ENCODE measurements at regions not wholly inside any gene's neighbourhood (a gene's known extent, or its start where the extent isn't known, plus 50 kb on each side); places are given as distances from the start of the nearest gene placed in this dataset.

DNA sequence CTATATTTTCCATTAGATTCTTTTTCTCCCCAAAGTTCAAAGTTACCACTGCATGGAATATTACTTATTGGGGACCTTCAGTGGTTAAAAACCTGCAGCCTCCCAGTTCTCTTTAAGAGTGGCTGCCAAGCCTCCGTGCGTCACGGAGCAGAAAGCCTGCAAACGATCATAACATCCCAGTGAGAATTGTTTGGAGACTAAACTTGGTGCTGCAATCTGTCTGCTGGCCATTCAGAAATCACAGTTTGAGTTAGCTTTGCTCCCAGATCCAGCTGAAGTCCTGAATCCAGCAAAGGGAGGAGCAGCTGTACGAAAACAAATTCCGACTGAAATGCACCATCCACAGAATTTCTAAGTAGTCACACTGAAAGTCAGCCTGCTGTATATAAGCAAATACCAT, 213.5 kb upstream of the PDE10A start:
- Histone ChIP-seq H3K27me3 (ENCODE audit: control insufficient read depth, insufficient read depth, low read length) (no peaks in the 10 kb centered on the region), H3K36me3 (ENCODE audit: control insufficient read depth, insufficient read depth, low read length) (no peaks in the 10 kb centered on the region), H3K4me3 (ENCODE audit: low read depth, low read length) (no peak overlapping the region)
- POLR2A ChIA-PET, result no interaction called here
- CTCF ChIA-PET, result interaction anchor here (1.7 kb wide), 1 partner anchor 230 kb away, joined by 7 read pairs; no protein-coding TSS in a partner anchor
- DNase-seq (ENCODE audit: low read depth), result no peak
- TF ChIP-seq CTCF (IDR thresholded peaks at IDR 0.05; ENCODE audit: insufficient read depth, low read depth, low read length), result no peak

- CTCF ChIA-PET, result no interaction called here
- no peak for TF ChIP-seq CTCF (IDR thresholded peaks at IDR 0.05; ENCODE audit: insufficient read depth, low read depth, low read length)
Measured at GRCh38 chr6:165875946-165876345, 212.9 kb upstream of the PDE10A start.

GRCh38 chr6:165873976-165874375, 210.9 kb upstream of the PDE10A start:
- ChIA-PET CTCF (interaction anchor here (0.6 kb wide), 1 partner anchor 678 kb away, joined by 3 read pairs; no protein-coding TSS in a partner anchor), POLR2A (no interaction called here)
- no peaks in the 10 kb centered on the region for H3K27me3 ChIP-seq (ENCODE audit: control insufficient read depth, insufficient read depth, low read length)
- H3K36me3 ChIP-seq (ENCODE audit: control insufficient read depth, insufficient read depth, low read length), result no peaks in the 10 kb centered on the region
- H3K4me3 ChIP-seq (ENCODE audit: low read depth, low read length), result no peak overlapping the region
- DNase-seq (ENCODE audit: low read depth), result no peak
- no peak for TF ChIP-seq CTCF (IDR thresholded peaks at IDR 0.05; ENCODE audit: insufficient read depth, low read depth, low read length)

More at GRCh38 chr6:165875946-165876345, 212.9 kb upstream of the PDE10A start:
- H3K4me3 ChIP-seq (ENCODE audit: low read depth, low read length), result no peak overlapping the region
- H3K27me3 ChIP-seq (ENCODE audit: control insufficient read depth, insufficient read depth, low read length), result no peaks in the 10 kb centered on the region
- no peak for DNase-seq (ENCODE audit: low read depth)
- POLR2A ChIA-PET, result no interaction called here
- no peaks in the 10 kb centered on the region for H3K36me3 ChIP-seq (ENCODE audit: control insufficient read depth, insufficient read depth, low read length)

DNA sequence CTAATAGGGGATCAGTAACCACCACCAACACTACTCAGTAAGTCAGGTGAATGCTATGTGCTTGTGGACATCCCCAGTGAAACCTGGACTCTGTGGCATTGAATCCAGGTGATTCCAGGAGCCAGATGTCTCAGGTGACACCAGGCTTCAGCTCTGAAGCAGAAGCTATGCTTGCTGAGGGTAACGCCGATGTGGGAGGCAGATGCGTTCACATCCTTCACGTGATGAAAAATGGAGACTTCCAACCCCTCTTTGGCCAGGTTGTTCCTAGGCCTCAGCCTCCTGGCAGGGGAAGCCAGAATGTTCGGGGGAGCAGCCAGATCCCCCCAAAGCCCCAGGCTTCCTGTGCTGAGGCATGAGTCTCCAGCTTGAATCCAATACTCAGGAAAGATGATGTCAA, 209.8 kb upstream of the PDE10A start:
- CTCF ChIA-PET, result no interaction called here
- DNase-seq (ENCODE audit: low read depth), result no peak

DNA sequence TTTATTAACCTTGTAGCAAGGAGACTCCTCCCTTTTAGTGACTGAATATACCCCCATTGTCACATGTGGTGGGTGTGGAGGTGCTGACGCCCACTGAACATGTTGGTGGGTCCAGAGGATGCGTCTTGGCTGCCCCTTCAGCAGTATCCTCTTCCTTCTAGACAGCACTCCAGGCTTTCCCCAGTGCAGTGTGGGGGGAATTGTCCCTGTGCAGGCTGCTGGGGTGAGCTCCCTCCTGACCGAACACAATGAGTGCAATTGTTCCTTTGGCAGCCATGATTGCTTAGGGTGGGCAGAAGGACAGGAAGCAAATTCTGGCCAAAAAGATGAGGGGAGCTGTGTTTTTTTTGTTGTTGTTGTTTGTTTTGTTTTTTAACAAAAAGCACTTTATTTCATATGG, 209.3 kb upstream of the PDE10A start:
- POLR2A ChIA-PET, result no interaction called here
- no peaks in the 10 kb centered on the region for H3K27me3 ChIP-seq (ENCODE audit: control insufficient read depth, insufficient read depth, low read length)

More for the DNA sequence above, 209.8 kb upstream of the PDE10A start:
- no peaks in the 10 kb centered on the region for H3K36me3 ChIP-seq (ENCODE audit: control insufficient read depth, insufficient read depth, low read length)
- no peak overlapping the region for H3K4me3 ChIP-seq (ENCODE audit: low read depth, low read length)
- no peak for TF ChIP-seq CTCF (IDR thresholded peaks at IDR 0.05; ENCODE audit: insufficient read depth, low read depth, low read length)
- POLR2A ChIA-PET, result no interaction called here
- no peaks in the 10 kb centered on the region for H3K27me3 ChIP-seq (ENCODE audit: control insufficient read depth, insufficient read depth, low read length)

More for the DNA sequence above, 209.3 kb upstream of the PDE10A start:
- CTCF ChIA-PET, result no interaction called here
- TF ChIP-seq CTCF (IDR thresholded peaks at IDR 0.05; ENCODE audit: insufficient read depth, low read depth, low read length), result no peak
- Histone ChIP-seq H3K36me3 (ENCODE audit: control insufficient read depth, insufficient read depth, low read length) (no peaks in the 10 kb centered on the region), H3K4me3 (ENCODE audit: low read depth, low read length) (no peak overlapping the region)
- DNase-seq (ENCODE audit: low read depth), result no peak
